Mesenchymal stem cell (in vitro differentiated cells and primary cell): ENCODE measurements at regions not wholly inside any gene's neighbourhood (a gene's known extent, or its start where the extent isn't known, plus 50 kb on each side); places are given as distances from the start of the nearest gene placed in this dataset.
A peak's percentile ranks its signal among the peaks of the same experiment; 100 is the strongest.

Experiments
- DNase-seq: peaks from one replicate; pipeline ENCODE4 v3.0.0-alpha.2; 2013
- H2AFZ ChIP-seq: one replicate; pipeline ENCODE4 v1.6.1; 2013; ENCODE audit warnings: low read depth, mild to moderate bottlenecking, control low read depth, inconsistent platforms, low read length, moderate library complexity
- H2AK5ac ChIP-seq: 2 replicates; pipeline ENCODE4 v1.6.1; 2013; ENCODE audit warnings: low read length, moderate library complexity, mild to moderate bottlenecking, inconsistent platforms; ENCODE audit not compliant: severe bottlenecking
- H2BK120ac ChIP-seq: one replicate; pipeline ENCODE4 v1.6.1; 2013; ENCODE audit warnings: low read depth, mild to moderate bottlenecking, inconsistent platforms, low read length, moderate library complexity
- H2BK12ac ChIP-seq, 2 experiments: one replicate each; pipeline ENCODE4 v1.6.1; 2013; ENCODE audit warnings: inconsistent platforms in 2 of 2, low read length in 2 of 2, mild to moderate bottlenecking in 2 of 2, moderate library complexity in 2 of 2, control low read depth in 1 of 2
- H2BK15ac ChIP-seq: one replicate; pipeline ENCODE4 v1.6.1; 2013; ENCODE audit warnings: mild to moderate bottlenecking, low read depth, inconsistent platforms; ENCODE audit not compliant: poor library complexity, severe bottlenecking
- H2BK5ac ChIP-seq: 2 replicates; pipeline ENCODE4 v1.6.1; 2013; ENCODE audit warnings: low read depth, mild to moderate bottlenecking, low read length, control low read depth, inconsistent platforms; ENCODE audit not compliant: poor library complexity, severe bottlenecking
- H3K14ac ChIP-seq, 2 experiments: one replicate each; pipeline ENCODE4 v1.6.1; 2013; ENCODE audit warnings: inconsistent platforms in 2 of 2, low read length in 2 of 2, control low read depth in 1 of 2, mild to moderate bottlenecking in 1 of 2, moderate library complexity in 1 of 2
- H3K18ac ChIP-seq, 2 experiments: one replicate each; pipeline ENCODE4 v1.6.1; 2013; ENCODE audit warnings: inconsistent platforms in 2 of 2, low read length in 2 of 2, control low read depth in 1 of 2, low read depth in 1 of 2, mild to moderate bottlenecking in 1 of 2
- H3K23ac ChIP-seq, 2 experiments: one replicate each; pipeline ENCODE4 v1.6.1; 2013; ENCODE audit warnings: inconsistent platforms in 2 of 2, low read length in 2 of 2, mild to moderate bottlenecking in 2 of 2, moderate library complexity in 2 of 2, control low read depth in 1 of 2
- H3K27ac ChIP-seq: 2 replicates; pipeline ENCODE4 v1.5.1; 2013; ENCODE audit warnings: mild to moderate bottlenecking, moderate library complexity, low read length, control low read depth, inconsistent platforms; ENCODE audit not compliant: poor library complexity, severe bottlenecking
- H3K27me3 ChIP-seq, 2 experiments: 2 replicates each; pipeline versions ENCODE4 v1.6.1 to v1.7.0; 2013; ENCODE audit warnings: low read length in 2 of 2, mild to moderate bottlenecking in 2 of 2, moderate library complexity in 2 of 2, control low read depth in 1 of 2, inconsistent platforms in 1 of 2; ENCODE audit not compliant: control insufficient read depth in 1 of 2, insufficient read depth in 1 of 2
- H3K36me3 ChIP-seq, 2 experiments: 2 replicates each; pipeline versions ENCODE4 v1.6.1 to v1.7.0; 2013; ENCODE audit warnings: low read length in 2 of 2, control low read depth in 1 of 2, inconsistent platforms in 1 of 2, low read depth in 1 of 2, mild to moderate bottlenecking in 1 of 2; ENCODE audit not compliant: insufficient read depth in 2 of 2, control insufficient read depth in 1 of 2
- H3K4ac ChIP-seq, 2 experiments: one replicate each; pipeline ENCODE4 v1.6.1; 2013; ENCODE audit warnings: inconsistent platforms in 2 of 2, low read length in 2 of 2, mild to moderate bottlenecking in 2 of 2, moderate library complexity in 2 of 2, control low read depth in 1 of 2, low read depth in 1 of 2
- H3K4me1 ChIP-seq: 2 replicates; pipeline ENCODE4 v1.6.1; 2013; ENCODE audit warnings: low read depth, low read length, control low read depth; ENCODE audit not compliant: control insufficient read depth, insufficient read depth
- H3K4me2 ChIP-seq: 2 replicates; pipeline ENCODE4 v1.6.1; 2013; ENCODE audit warnings: low read length, mild to moderate bottlenecking, inconsistent platforms; ENCODE audit not compliant: poor library complexity, severe bottlenecking
- H3K4me3 ChIP-seq, 2 experiments: 2 replicates each; pipeline versions ENCODE4 v1.5.1 to v1.7.0; 2013; ENCODE audit warnings: low read length in 2 of 2, mild to moderate bottlenecking in 2 of 2, control low read depth in 1 of 2, low read depth in 1 of 2; ENCODE audit not compliant: insufficient read depth in 1 of 2
- H3K79me1 ChIP-seq: replicated peaks from 2 replicates; pipeline ENCODE4 v1.6.1; 2013; ENCODE audit warnings: mild to moderate bottlenecking, control low read depth, low read length, inconsistent platforms; ENCODE audit not compliant: poor library complexity, severe bottlenecking
- H3K9ac ChIP-seq: 2 replicates; pipeline ENCODE4 v1.7.0; 2013; ENCODE audit warnings: mild to moderate bottlenecking, low read length, moderate library complexity
- H3K9me3 ChIP-seq: 2 replicates; pipeline ENCODE4 v1.7.0; 2013; ENCODE audit warnings: mild to moderate bottlenecking, low read length; ENCODE audit not compliant: control insufficient read depth
- H4K8ac ChIP-seq: one replicate; pipeline ENCODE4 v1.6.1; 2013; ENCODE audit warnings: inconsistent platforms, mild to moderate bottlenecking, low read length, moderate library complexity
- H4K91ac ChIP-seq: one replicate; pipeline ENCODE4 v1.6.1; 2013; ENCODE audit warnings: mild to moderate bottlenecking, low read length, inconsistent platforms
- WGBS: methylation state at CpG from one replicate; pipeline ENCODE4 v1.1.7; 2013; ENCODE audit warnings: mixed read lengths; 5-methylcytosine and 5-hydroxymethylcytosine counted together

DNA sequence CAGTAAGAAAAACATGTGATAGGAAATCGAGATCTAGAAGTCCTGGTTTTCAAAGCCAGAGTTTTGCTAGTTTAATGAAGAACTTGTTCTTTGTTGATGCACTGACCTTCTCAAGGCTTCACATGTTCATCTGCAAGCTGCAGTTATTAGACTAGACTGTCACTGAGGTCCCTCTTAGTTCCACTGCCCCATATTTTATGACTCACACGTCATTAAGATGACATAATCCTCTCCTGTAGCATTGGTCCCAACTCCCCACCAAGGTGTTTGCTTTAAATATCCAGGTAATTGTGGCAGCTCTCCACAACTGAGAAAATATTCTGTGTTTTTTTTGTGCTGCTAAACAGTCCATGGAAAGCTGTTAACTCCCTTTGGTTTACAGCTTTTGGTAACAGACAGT lies 149.7 kb downstream of the MREG start:
- H3K27ac ChIP-seq, result no peak overlapping the region
- H2BK5ac ChIP-seq, result no peak overlapping the region
- no peak overlapping the region for H3K18ac ChIP-seq
- H4K91ac ChIP-seq, result no peak overlapping the region
- no peak overlapping the region for H2BK15ac ChIP-seq
- H3K4me2 ChIP-seq, result no peak overlapping the region
- H2AK5ac ChIP-seq, result no peak overlapping the region
- no peak overlapping the region for H2BK12ac ChIP-seq
- no peaks in the 10 kb centered on the region for H3K36me3 ChIP-seq
- H2BK120ac ChIP-seq, result no peak overlapping the region
- no peak overlapping the region for H3K4ac ChIP-seq
- H3K23ac ChIP-seq, result no peak overlapping the region
- no peak overlapping the region for H3K9ac ChIP-seq
- H3K79me1 ChIP-seq, result no peaks in the 10 kb centered on the region
- H3K4me1 ChIP-seq, result no peaks in the 10 kb centered on the region
- H3K14ac ChIP-seq, result no peak overlapping the region
- H4K8ac ChIP-seq, result no peak overlapping the region
- no peak overlapping the region for H2AFZ ChIP-seq
- H3K9me3 ChIP-seq, result no peaks in the 10 kb centered on the region
- no peaks in the 10 kb centered on the region for H3K27me3 ChIP-seq
- WGBS, result 33% methylated on average over 1 of the region's 2 CpGs
- no peak overlapping the region for H3K4me3 ChIP-seq
- no peak for DNase-seq

DNA sequence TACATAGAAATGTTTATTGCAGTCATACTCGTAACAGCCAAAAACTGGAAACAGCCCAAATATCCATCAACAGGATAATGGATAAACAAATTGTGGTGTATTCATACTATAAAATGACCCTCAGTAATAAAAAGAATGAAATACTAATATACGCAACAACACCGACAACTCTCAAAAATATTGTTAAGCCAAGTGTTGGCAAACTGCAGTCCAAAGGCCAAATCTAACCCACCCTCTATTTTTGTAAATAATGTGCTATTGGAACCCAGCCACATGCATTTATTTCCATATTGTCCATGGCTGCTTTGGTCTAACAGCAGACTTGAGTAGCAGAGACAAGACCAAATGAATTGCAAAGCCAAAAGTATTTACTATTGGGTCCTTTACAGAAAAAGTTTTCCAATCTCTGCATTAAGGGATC lies 151.0 kb downstream of the MREG start:
- no peak overlapping the region for H3K14ac ChIP-seq
- H3K4me1 ChIP-seq, result no peaks in the 10 kb centered on the region
- H3K4ac ChIP-seq, result no peak overlapping the region
- no peak overlapping the region for H4K91ac ChIP-seq
- no peaks in the 10 kb centered on the region for H3K36me3 ChIP-seq
- H2AFZ ChIP-seq, result no peak overlapping the region
- H3K27ac ChIP-seq, result no peak overlapping the region
- no peak overlapping the region for H2AK5ac ChIP-seq
- no peak overlapping the region for H4K8ac ChIP-seq
- no peak overlapping the region for H2BK120ac ChIP-seq
- H3K27me3 ChIP-seq, result no peaks in the 10 kb centered on the region
- no peak for DNase-seq
- no peak overlapping the region for H2BK5ac ChIP-seq
- no peak overlapping the region for H3K4me3 ChIP-seq
- no peaks in the 10 kb centered on the region for H3K9me3 ChIP-seq
- no peak overlapping the region for H2BK12ac ChIP-seq
- H2BK15ac ChIP-seq, result no peak overlapping the region
- H3K23ac ChIP-seq, result no peak overlapping the region
- no peaks in the 10 kb centered on the region for H3K79me1 ChIP-seq
- 89% methylated on average over 3 of the region's 3 CpGs for WGBS
- no peak overlapping the region for H3K9ac ChIP-seq
- H3K4me2 ChIP-seq, result no peak overlapping the region
- H3K18ac ChIP-seq, result no peak overlapping the region

DNA sequence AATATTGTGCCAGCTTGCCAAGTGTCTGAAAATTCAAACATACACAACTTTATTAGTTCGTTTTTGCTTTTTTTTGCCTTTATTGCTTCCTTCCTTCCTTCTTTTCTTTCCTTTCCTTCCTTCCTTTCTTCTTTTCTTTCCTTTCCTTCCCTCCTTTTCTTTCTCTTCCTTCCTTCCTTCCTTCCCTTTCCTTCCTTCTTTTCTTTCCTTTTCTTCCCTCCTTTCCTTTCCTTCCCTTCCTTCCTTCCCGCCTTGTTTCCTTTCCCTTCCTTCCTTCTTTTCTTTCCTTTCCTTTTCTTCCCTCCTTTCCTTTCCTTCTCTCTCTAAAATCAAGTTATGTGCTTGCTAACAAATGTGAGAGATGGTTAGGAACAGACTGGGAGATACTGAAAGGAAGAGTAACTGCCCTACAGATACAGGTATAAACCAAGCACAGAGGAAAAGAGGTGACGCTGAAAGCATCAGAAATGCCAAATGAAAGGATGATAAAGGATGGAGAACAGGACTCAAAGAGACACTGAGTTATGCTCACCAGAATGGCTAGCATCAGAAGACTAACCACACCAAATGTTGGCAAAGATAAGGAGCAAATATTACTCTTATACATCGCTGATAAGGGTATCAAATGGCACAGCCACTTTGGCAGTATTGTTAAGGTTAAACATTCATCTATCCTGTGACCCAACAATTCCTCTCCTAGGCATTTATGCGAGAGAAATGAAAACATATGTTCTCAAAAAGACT lies 151.6 kb downstream of the MREG start:
- no peak overlapping the region for H3K9ac ChIP-seq
- H3K79me1 ChIP-seq, result no peaks in the 10 kb centered on the region
- H3K4ac ChIP-seq, result no peak overlapping the region
- no peak for DNase-seq
- no peak overlapping the region for H4K91ac ChIP-seq
- H3K14ac ChIP-seq, result no peak overlapping the region
- no peaks in the 10 kb centered on the region for H3K4me1 ChIP-seq
- no peak overlapping the region for H3K4me2 ChIP-seq
- H2BK15ac ChIP-seq, result no peak overlapping the region
- no peak overlapping the region for H2BK5ac ChIP-seq
- H3K27me3 ChIP-seq, result no peaks in the 10 kb centered on the region
- no peak overlapping the region for H2AFZ ChIP-seq
- H3K36me3 ChIP-seq, result no peaks in the 10 kb centered on the region
- H2AK5ac ChIP-seq, result no peak overlapping the region
- no peak overlapping the region for H2BK12ac ChIP-seq
- WGBS, result 96% methylated on average over 5 of the region's 5 CpGs
- H3K23ac ChIP-seq, result no peak overlapping the region
- no peak overlapping the region for H2BK120ac ChIP-seq
- H3K27ac ChIP-seq, result no peak overlapping the region
- no peak overlapping the region for H3K18ac ChIP-seq
- no peak overlapping the region for H4K8ac ChIP-seq
- no peak overlapping the region for H3K4me3 ChIP-seq
- no peaks in the 10 kb centered on the region for H3K9me3 ChIP-seq

DNA sequence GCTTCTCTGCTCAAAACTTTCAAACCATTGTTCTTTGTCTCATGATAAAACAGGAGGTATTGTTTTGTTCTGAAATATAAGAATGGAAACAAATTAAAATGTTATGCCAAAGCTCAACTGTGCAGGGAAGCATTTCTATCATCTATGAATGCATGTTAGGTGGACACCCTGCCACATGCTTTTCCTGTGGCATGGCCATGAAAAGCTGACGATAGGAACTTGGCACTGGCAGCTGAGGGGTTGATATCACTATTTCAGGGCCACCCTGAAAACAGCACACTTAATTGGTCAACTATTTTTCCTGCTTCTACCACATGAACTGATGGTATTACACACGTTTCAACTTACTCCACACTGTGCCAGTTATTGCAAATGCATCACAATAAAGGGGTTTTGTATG lies 157.3 kb downstream of the MREG start:
- H3K18ac ChIP-seq, result no peak overlapping the region
- no peak overlapping the region for H3K4ac ChIP-seq
- no peak overlapping the region for H2AFZ ChIP-seq
- H3K9me3 ChIP-seq, result peaks cover 6% of the 10 kb centered on the region
- no peak overlapping the region for H3K4me3 ChIP-seq
- no peaks in the 10 kb centered on the region for H3K79me1 ChIP-seq
- no peak overlapping the region for H3K9ac ChIP-seq
- peak overlapping the region; percentile 82 for H2AK5ac ChIP-seq
- H3K23ac ChIP-seq, result no peak overlapping the region
- H3K4me1 ChIP-seq, result peaks cover 2% of the 10 kb centered on the region
- 91% methylated on average over 1 of the region's 2 CpGs for WGBS
- H4K8ac ChIP-seq, result no peak overlapping the region
- no peak overlapping the region for H2BK15ac ChIP-seq
- no peaks in the 10 kb centered on the region for H3K27me3 ChIP-seq
- H3K36me3 ChIP-seq, result no peaks in the 10 kb centered on the region
- H2BK12ac ChIP-seq, result peak overlapping the region in 1 of 2 experiments; percentile 61
- H4K91ac ChIP-seq, result no peak overlapping the region
- no peak overlapping the region for H3K14ac ChIP-seq
- H2BK5ac ChIP-seq, result no peak overlapping the region
- no peak overlapping the region for H2BK120ac ChIP-seq
- no peak for DNase-seq
- H3K27ac ChIP-seq, result no peak overlapping the region
- H3K4me2 ChIP-seq, result no peak overlapping the region
